SK-N-SH (cell line): ENCODE measurements at regions not wholly inside any gene's neighbourhood (a gene's known extent, or its start where the extent isn't known, plus 50 kb on each side); places are given as distances from the start of the nearest gene placed in this dataset.
"Not testable (repeated sequence)": the region's sequence is repeated elsewhere in the genome, so short reads cannot be mapped to it uniquely, and the experiment has no call there.

Experiments
- CTCF ChIA-PET: fragments of 300-600, 350-600 bp; formaldehyde crosslinking; extraction: SDS; loops from one replicate; lab custom pipeline; 2021; lab: Yijun Ruan, JAX
- POLR2A ChIA-PET: fragments of 350-600 bp; sonication (Branson Sonifier 250); formaldehyde crosslinking; extraction: SDS; loops from one replicate; lab custom pipeline; 2020; ENCODE audit warnings: antibody characterized with exemption, inconsistent platforms; lab: Yijun Ruan, JAX
- DNase-seq: peaks from one replicate; pipeline ENCODE4 v3.0.0; 2012
- H2AFZ ChIP-seq: fragments of 200-600 bp; sonication (generic); 2 replicates; pipeline ENCODE4 v1.8.1; 2016; ENCODE audit warnings: antibody characterized with exemption, mild to moderate bottlenecking, low read depth
- H3F3A ChIP-seq: fragments of 200-600 bp; sonication (generic); replicated peaks from 2 replicates; pipeline ENCODE3; 2016; ENCODE audit warnings: antibody characterized with exemption, mild to moderate bottlenecking; ENCODE audit not compliant: insufficient read depth
- H3K27ac ChIP-seq, 2 experiments: fragments of 200-500 bp in 1 of 2; fragments of 200-600 bp in 1 of 2; sonication (Bioruptor generic) in 1 of 2; sonication (generic), shearing (Covaris generic) in 1 of 2; 2 replicates each; pipeline versions ENCODE4 v1.5.1 to v1.6.1; 2014 to 2016; ENCODE audit warnings: low read depth in 2 of 2, inconsistent platforms in 1 of 2, low read length in 1 of 2, mild to moderate bottlenecking in 1 of 2, mixed read lengths in 1 of 2
- H3K27me3 ChIP-seq: fragments of 200-600 bp; sonication (generic), shearing (Covaris generic); 2 replicates; pipeline ENCODE4 v1.6.1; 2016; ENCODE audit warnings: mixed run types; ENCODE audit not compliant: insufficient read depth
- H3K36me3 ChIP-seq, 2 experiments: fragments of 200-500 bp in 1 of 2; fragments of 200-600 bp in 1 of 2; sonication (Bioruptor generic) in 1 of 2; sonication (generic) in 1 of 2; replicated peaks in 1 of 2; 2 replicates each; pipeline versions ENCODE3 to v1.5.1; 2014 to 2016; ENCODE audit warnings: low read length in 1 of 2, mild to moderate bottlenecking in 1 of 2; ENCODE audit not compliant: insufficient read depth in 2 of 2, control insufficient read depth in 1 of 2
- H3K4me1 ChIP-seq, 2 experiments: fragments of 200-500 bp in 1 of 2; fragments of 200-600 bp in 1 of 2; sonication (Bioruptor generic) in 1 of 2; sonication (generic), shearing (Covaris generic) in 1 of 2; 2 replicates each; pipeline versions ENCODE4 v1.5.1 to v1.6.1; 2014 to 2016; ENCODE audit warnings: low read depth in 1 of 2, low read length in 1 of 2, mixed run types in 1 of 2; ENCODE audit not compliant: insufficient read depth in 2 of 2, control insufficient read depth in 1 of 2
- H3K4me2 ChIP-seq: fragments of 200-600 bp; sonication (generic), shearing (Covaris generic); 2 replicates; pipeline ENCODE4 v1.6.1; 2017; ENCODE audit warnings: mixed run types
- H3K4me3 ChIP-seq, 2 experiments: fragments of 200-500 bp in 1 of 2; fragments of 200-600 bp in 1 of 2; sonication (Bioruptor generic) in 1 of 2; sonication (generic), shearing (Covaris generic) in 1 of 2; 2 replicates each; pipeline versions ENCODE4 v1.5.1 to v1.8.1; 2014 to 2016; ENCODE audit warnings: low read depth in 2 of 2, inconsistent platforms in 1 of 2, low read length in 1 of 2, mild to moderate bottlenecking in 1 of 2, mixed read lengths in 1 of 2, moderate library complexity in 1 of 2
- H3K79me2 ChIP-seq: fragments of 200-600 bp; sonication (generic); 2 replicates; pipeline ENCODE4 v1.8.1; 2017; ENCODE audit warnings: mild to moderate bottlenecking; ENCODE audit not compliant: insufficient read depth
- H3K9ac ChIP-seq: fragments of 200-600 bp; sonication (generic); 2 replicates; pipeline ENCODE4 v1.6.1; 2017; ENCODE audit warnings: mixed run types
- H3K9me2 ChIP-seq: fragments of 200-600 bp; sonication (generic); 2 replicates; pipeline ENCODE4 v1.6.1; 2017; ENCODE audit warnings: mixed run types
- H3K9me3 ChIP-seq: fragments of 200-600 bp; sonication (generic); 2 replicates; pipeline ENCODE4 v1.6.1; 2017; ENCODE audit warnings: mixed run types, mild to moderate bottlenecking, moderate library complexity
- H4K20me1 ChIP-seq: fragments of 200-600 bp; sonication (generic); 2 replicates; pipeline ENCODE4 v1.6.1; 2017; ENCODE audit warnings: mild to moderate bottlenecking, mixed run types; ENCODE audit not compliant: insufficient read depth
- WGBS: methylation state at CpG from one replicate; pipeline ENCODE4 v1.1.6; 2017; ENCODE audit warnings: low lambda C conversion rate; 5-methylcytosine and 5-hydroxymethylcytosine counted together

DNA sequence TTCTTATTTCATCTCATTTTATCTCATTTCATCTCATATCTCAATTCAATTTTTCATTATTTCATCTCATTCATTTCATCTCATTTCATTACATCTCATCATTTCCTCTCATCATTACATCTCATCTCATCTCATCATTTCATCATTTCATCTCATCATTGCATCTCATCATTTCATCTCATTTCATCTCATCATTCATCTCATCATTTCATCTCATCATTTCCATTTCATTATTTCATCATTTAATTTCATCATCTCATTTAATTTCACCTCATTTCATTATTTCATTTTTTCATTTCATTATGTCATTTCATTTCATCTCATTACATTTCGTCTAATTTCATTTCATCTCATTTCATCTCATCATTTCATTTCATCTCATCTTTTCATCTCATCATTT is 2867.8 kb downstream of the RPIA start:
- H3K79me2 ChIP-seq, H3K4me2 ChIP-seq, H3K9me2 ChIP-seq, H4K20me1 ChIP-seq, H3K27me3 ChIP-seq, H3K9me3 ChIP-seq, CTCF ChIA-PET, H3F3A ChIP-seq, H3K9ac ChIP-seq, DNase-seq, H2AFZ ChIP-seq, H3K27ac ChIP-seq, H3K36me3 ChIP-seq, POLR2A ChIA-PET, H3K4me3 ChIP-seq, H3K4me1 ChIP-seq: not testable (repeated sequence)
- 4% methylated on average over 1 of the region's 1 CpG for WGBS

DNA sequence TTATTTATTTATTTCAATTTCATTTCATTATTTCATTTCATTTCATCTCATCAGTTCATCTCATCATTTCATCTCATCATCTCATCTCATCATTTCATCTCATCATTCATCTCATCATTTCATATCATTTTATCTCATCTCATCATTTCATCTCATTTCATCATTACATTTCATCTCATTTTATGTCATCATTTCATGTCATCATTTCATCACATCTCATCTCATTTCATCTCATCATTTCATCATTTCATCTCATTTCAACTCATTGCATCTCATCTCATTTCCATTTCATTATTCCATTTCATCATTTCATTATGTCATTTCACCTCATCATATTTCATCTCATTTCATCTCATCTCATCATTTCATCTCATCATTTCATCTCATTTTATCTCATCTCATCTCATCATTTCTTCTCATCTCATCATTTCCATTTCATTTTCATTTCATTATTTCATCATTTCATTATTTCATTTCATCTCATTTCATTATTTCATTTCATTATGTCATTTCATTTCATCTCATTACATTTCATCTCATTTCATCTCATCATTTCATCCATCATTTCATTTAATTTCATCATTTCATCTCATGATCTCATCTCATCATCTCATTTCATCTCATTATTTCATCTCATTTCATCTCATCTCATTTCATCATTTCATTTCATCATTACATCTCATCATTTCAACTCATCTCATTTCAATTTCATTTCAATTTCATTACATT is 2868.6 kb downstream of the RPIA start:
- H3F3A ChIP-seq, H3K4me2 ChIP-seq, DNase-seq, H3K9me3 ChIP-seq, H3K4me3 ChIP-seq, H3K36me3 ChIP-seq, H3K4me1 ChIP-seq, H2AFZ ChIP-seq, H3K9me2 ChIP-seq, H4K20me1 ChIP-seq, POLR2A ChIA-PET, CTCF ChIA-PET, H3K27ac ChIP-seq, H3K79me2 ChIP-seq, H3K9ac ChIP-seq, H3K27me3 ChIP-seq: not testable (repeated sequence)

DNA sequence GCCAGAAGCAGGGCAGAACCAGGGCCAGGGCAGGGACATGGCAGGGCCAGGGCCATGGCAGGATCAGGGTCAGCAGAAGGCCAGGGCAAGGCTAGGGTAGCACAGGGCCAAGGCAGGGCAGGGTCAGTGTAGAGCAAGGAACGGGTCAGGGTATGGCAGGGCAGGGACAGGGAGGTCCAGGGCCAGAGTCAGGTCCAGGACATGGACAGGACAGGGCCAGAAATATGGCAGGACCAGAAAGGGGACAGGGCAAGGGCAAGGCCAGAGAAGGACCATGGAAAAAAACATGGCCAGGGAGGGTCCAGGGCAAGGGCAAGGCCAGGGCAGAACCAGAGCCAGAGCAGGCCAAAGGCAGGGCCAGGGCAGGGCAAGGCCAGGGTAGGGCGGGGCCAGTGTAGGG is 2870.7 kb downstream of the RPIA start:
- 0% methylated on average over 1 of the region's 2 CpGs for WGBS
- CTCF ChIA-PET = not testable (repeated sequence)

DNA sequence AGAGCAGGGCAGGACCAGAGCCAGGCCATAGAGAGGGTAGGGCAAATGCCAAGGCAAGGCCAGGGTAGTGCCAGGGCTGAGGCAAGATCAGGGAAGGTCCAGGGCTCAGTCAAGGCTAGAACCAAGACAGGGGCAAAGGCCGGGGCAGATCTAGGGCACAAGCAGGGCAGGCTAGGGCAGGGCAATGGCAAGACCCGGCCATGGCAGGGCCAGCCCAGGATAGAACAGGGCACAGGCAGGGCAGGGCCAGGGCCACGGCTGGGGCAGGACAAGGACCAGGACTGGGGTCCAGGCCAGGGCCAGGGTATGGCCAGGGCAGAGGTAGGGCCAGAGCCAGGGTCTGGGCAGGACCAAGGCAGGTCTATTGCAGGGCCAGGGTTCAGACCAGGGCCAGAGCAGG is 2873.2 kb downstream of the RPIA start:
- WGBS = 38% methylated on average over 3 of the region's 3 CpGs

More for the DNA sequence above, 2870.7 kb downstream of the RPIA start:
- H3K27ac ChIP-seq, H3K36me3 ChIP-seq, H3K27me3 ChIP-seq, DNase-seq, H4K20me1 ChIP-seq, H3K4me1 ChIP-seq, H3K4me2 ChIP-seq, H3K9me3 ChIP-seq, H2AFZ ChIP-seq, POLR2A ChIA-PET, H3K9ac ChIP-seq, H3F3A ChIP-seq, H3K4me3 ChIP-seq, H3K9me2 ChIP-seq, H3K79me2 ChIP-seq: not testable (repeated sequence)

DNA sequence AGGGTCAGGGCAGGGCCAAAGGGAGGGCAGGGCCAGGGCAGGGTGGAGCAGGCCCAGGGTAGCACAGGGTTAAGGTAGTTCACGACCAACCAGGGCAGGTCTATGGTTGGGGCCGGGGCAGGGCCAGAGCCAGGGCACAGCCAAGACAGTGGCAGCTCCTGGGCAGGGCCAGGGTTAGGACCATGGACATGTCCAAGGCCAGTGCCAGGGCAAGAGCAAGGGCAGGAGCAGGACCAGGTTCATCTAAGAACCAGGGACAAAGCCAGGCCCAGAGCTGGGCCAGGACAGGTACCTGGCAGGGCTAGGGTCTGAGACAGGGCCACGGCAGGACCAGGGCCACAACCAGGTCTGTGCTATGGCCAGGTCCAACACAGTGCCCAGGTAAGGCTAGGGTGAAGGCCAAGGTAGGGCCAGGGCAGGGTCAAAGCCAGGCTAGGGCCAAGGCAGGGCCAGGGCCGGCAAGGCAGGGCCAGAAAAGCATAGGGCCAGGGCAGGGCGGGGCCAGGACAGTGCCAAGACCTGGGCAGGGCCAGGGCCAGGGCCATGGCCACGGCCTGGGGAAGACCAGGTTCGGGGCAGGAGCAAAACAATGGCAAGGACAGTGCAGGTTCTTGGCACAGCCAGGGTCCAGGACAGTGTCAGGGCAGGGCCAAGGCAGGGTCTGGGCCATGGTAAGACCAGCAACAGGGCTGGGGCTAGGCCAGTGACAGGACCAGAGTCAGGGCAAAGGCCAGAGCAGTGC is 2874.4 kb downstream of the RPIA start:
- H3K36me3 ChIP-seq, CTCF ChIA-PET, H3K4me1 ChIP-seq, H3K9me2 ChIP-seq, DNase-seq, H3K4me3 ChIP-seq, H3K9me3 ChIP-seq, H4K20me1 ChIP-seq, H3F3A ChIP-seq, H3K27ac ChIP-seq, H3K4me2 ChIP-seq, H3K9ac ChIP-seq, H3K27me3 ChIP-seq, POLR2A ChIA-PET, H2AFZ ChIP-seq, H3K79me2 ChIP-seq: not testable (repeated sequence)
- WGBS = 30% methylated on average over 5 of the region's 7 CpGs

More for the DNA sequence above, 2873.2 kb downstream of the RPIA start:
- CTCF ChIA-PET, H3K4me1 ChIP-seq, H3K36me3 ChIP-seq, POLR2A ChIA-PET, H3K9ac ChIP-seq, DNase-seq, H3K4me3 ChIP-seq, H3K4me2 ChIP-seq, H3K27me3 ChIP-seq, H3K27ac ChIP-seq, H2AFZ ChIP-seq, H3K9me2 ChIP-seq, H3K79me2 ChIP-seq, H4K20me1 ChIP-seq, H3K9me3 ChIP-seq, H3F3A ChIP-seq: not testable (repeated sequence)

DNA sequence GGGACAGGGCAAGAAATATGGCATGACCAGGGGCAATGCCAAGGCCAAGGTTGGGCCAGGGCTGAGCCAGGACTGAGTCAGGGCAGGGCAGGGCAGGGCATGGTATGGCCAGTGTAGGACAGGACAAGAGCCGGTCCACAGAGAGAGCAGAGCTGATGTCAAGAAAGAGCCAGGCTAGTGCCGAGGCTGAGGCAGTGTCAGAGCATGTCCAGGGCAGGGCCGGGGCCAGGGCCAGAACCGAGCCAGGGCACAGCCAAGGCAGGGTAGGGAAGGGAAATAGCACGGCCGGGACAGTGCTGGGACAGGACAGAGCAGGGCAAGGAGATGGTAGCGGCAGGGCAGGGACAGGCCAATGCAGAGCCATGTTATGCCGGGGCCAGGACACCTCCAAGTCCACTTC is 2875.1 kb downstream of the RPIA start:
- H2AFZ ChIP-seq, H3K9ac ChIP-seq, H3K9me3 ChIP-seq, H3K9me2 ChIP-seq, H3K4me3 ChIP-seq, POLR2A ChIA-PET, H4K20me1 ChIP-seq, H3F3A ChIP-seq, H3K27ac ChIP-seq, H3K4me1 ChIP-seq, DNase-seq, H3K27me3 ChIP-seq, H3K4me2 ChIP-seq, CTCF ChIA-PET, H3K36me3 ChIP-seq, H3K79me2 ChIP-seq: not testable (repeated sequence)
- WGBS = 60% methylated on average over 6 of the region's 8 CpGs
